Coronary artery (tissue), 2 donors: ENCODE measurements at regions not wholly inside any gene's neighbourhood (a gene's known extent, or its start where the extent isn't known, plus 50 kb on each side); places are given as distances from the start of the nearest gene placed in this dataset.

Experiments used
- DNase-seq: peaks from one replicate; pipeline ENCODE4 v3.0.0-alpha.2; 2017; ENCODE audit warnings: low spot score
- H3K27ac ChIP-seq, 2 donors: fragments of 200-600 bp; sonication (generic); one replicate each; pipeline ENCODE4 v1.5.1; 2016 to 2019
- H3K4me3 ChIP-seq: fragments of 200-600 bp; sonication (generic); 2 replicates; pipeline ENCODE4 v1.5.1; 2016; ENCODE audit warnings: mild to moderate bottlenecking, moderate library complexity
- TF ChIP-seq, protein P1 (sequence below): fragments of 200-600 bp; sonication (generic); IDR thresholded peaks from one replicate; pipeline ENCODE4 v1.5.1; 2019; ENCODE audit warnings: antibody characterized with exemption

GRCh38 chr2:6067806-6068205 lies 375.6 kb downstream of the SOX11 start:
- TF ChIP-seq, protein P1, sequence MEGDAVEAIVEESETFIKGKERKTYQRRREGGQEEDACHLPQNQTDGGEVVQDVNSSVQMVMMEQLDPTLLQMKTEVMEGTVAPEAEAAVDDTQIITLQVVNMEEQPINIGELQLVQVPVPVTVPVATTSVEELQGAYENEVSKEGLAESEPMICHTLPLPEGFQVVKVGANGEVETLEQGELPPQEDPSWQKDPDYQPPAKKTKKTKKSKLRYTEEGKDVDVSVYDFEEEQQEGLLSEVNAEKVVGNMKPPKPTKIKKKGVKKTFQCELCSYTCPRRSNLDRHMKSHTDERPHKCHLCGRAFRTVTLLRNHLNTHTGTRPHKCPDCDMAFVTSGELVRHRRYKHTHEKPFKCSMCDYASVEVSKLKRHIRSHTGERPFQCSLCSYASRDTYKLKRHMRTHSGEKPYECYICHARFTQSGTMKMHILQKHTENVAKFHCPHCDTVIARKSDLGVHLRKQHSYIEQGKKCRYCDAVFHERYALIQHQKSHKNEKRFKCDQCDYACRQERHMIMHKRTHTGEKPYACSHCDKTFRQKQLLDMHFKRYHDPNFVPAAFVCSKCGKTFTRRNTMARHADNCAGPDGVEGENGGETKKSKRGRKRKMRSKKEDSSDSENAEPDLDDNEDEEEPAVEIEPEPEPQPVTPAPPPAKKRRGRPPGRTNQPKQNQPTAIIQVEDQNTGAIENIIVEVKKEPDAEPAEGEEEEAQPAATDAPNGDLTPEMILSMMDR: no peak
- no peak for DNase-seq
- H3K27ac ChIP-seq: no peak overlapping the region

GRCh38 chr2:6068429-6068828 lies 376.2 kb downstream of the SOX11 start:
- Histone ChIP-seq H3K4me3 (no peak overlapping the region), H3K27ac (no peak overlapping the region)
- no peak for DNase-seq
- TF ChIP-seq, protein P1: no peak

More at GRCh38 chr2:6067806-6068205, 375.6 kb downstream of the SOX11 start:
- no peak overlapping the region for H3K4me3 ChIP-seq

GRCh38 chr2:6069381-6069780 lies 377.2 kb downstream of the SOX11 start:
- H3K4me3 ChIP-seq: no peak overlapping the region
- DNase-seq: no peak
- TF ChIP-seq, protein P1: no peak
- no peak overlapping the region for H3K27ac ChIP-seq

GRCh38 chr2:6071519-6071918 lies 379.3 kb downstream of the SOX11 start:
- TF ChIP-seq, protein P1: no peak
- DNase-seq: no peak
- no peak overlapping the region for H3K27ac ChIP-seq
- no peak overlapping the region for H3K4me3 ChIP-seq

DNA sequence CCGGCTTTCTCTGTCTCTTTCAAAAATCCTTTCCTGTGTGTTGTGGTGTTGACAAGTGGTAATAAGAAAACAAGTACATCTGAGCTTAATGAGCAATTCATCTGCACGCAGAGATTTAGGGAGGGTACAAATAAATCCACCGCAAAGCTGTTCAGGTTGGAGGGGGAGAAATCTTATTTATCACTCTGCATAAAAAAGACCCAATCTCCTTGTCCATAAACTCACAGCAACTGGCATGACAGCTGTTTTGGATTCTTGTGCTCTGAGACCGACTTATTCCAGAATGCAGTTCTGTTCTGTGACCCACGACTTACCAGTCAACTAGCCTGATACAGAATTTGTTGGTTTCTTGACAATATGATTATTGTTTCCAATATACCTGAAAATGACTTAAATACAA lies 380.1 kb downstream of the SOX11 start:
- Histone ChIP-seq H3K27ac (no peak overlapping the region), H3K4me3 (no peak overlapping the region)
- TF ChIP-seq, protein P1: no peak
- DNase-seq: no peak

DNA sequence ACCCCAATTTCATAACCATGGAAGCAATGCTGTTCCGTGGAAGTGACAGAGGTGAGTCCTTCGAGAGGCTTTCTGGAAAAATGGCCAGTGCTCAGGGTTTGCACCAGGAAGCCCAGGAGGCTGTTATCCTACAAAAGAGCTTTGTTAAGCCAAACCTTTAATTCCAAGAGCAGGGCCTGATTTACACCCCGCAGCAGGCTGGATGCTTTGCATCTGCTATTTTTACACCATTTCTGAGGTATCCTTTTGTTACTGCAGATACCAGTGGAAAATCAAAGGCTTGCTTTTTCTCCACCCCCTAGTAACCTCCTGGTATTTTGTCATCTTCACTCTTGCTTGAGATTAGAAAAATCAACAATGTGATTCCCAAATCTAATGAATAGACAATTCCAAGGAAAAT lies 380.6 kb downstream of the SOX11 start:
- TF ChIP-seq, protein P1: no peak
- no peak overlapping the region for H3K27ac ChIP-seq
- H3K4me3 ChIP-seq: no peak overlapping the region
- DNase-seq: no peak

- no peak overlapping the region for H3K27ac ChIP-seq
- no peak for DNase-seq
- TF ChIP-seq, protein P1: no peak
- no peak overlapping the region for H3K4me3 ChIP-seq
These were observed 381.3 kb downstream of the SOX11 start for GRCh38 chr2:6073191-6074088.
